GM23338 (cell line): ENCODE measurements at regions not wholly inside any gene's neighbourhood (a gene's known extent, or its start where the extent isn't known, plus 50 kb on each side); places are given as distances from the start of the nearest gene placed in this dataset.

Experiments
- EZH2phosphoT487 ChIP-seq: fragments of 200-600 bp; sonication (generic); IDR thresholded peaks from one replicate; pipeline ENCODE4 v1.8.1; 2018; ENCODE audit warnings: antibody characterized with exemption; ENCODE audit not compliant: unreplicated experiment
- POLR2AphosphoS5 ChIP-seq: IDR thresholded peaks from 2 replicates; pipeline ENCODE4 v1.6.1; 2016; ENCODE audit warnings: antibody characterized with exemption, low read depth
- TF ChIP-seq, protein P1 (sequence below), 2 experiments: fragments of 200-600 bp in 1 of 2; sonication (generic) in 1 of 2; conservative IDR thresholded peaks; 2 replicates each; pipeline versions ENCODE4 v1.5.1 to v1.6.1; 2016 to 2017; ENCODE audit warnings: antibody characterized with exemption in 2 of 2, low read depth in 2 of 2, mild to moderate bottlenecking in 2 of 2, moderate library complexity in 1 of 2
- TF ChIP-seq, protein P2 (sequence below): IDR thresholded peaks from 2 replicates; pipeline ENCODE4 v1.6.1; 2016; ENCODE audit warnings: antibody characterized with exemption

DNA sequence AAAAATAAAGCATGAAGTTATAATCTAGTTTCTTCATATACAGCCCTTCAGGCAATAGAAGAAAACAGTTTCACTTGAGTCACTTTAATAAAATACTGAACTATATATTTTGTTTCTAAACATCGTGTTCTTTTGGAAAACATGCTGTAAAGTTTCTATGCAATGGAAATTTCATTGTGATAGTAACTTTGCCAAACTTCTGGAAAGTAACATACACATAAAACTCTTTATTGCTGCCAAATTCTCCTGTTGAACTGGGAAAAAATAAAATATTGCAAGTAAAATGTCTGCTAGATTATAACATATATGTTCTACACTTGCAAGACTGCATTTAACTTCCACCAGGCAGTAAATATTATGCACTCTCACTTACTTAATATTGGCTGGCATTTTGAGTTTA, 635.4 kb downstream of the SPRY1 start:
- TF ChIP-seq, protein P1, sequence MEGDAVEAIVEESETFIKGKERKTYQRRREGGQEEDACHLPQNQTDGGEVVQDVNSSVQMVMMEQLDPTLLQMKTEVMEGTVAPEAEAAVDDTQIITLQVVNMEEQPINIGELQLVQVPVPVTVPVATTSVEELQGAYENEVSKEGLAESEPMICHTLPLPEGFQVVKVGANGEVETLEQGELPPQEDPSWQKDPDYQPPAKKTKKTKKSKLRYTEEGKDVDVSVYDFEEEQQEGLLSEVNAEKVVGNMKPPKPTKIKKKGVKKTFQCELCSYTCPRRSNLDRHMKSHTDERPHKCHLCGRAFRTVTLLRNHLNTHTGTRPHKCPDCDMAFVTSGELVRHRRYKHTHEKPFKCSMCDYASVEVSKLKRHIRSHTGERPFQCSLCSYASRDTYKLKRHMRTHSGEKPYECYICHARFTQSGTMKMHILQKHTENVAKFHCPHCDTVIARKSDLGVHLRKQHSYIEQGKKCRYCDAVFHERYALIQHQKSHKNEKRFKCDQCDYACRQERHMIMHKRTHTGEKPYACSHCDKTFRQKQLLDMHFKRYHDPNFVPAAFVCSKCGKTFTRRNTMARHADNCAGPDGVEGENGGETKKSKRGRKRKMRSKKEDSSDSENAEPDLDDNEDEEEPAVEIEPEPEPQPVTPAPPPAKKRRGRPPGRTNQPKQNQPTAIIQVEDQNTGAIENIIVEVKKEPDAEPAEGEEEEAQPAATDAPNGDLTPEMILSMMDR (conservative IDR thresholded peaks at IDR 0.05; ENCODE audit: low read depth in 2 of 2), result no peak
- TF ChIP-seq POLR2AphosphoS5 (no peak), EZH2phosphoT487 (no peak)
- TF ChIP-seq, protein P2, sequence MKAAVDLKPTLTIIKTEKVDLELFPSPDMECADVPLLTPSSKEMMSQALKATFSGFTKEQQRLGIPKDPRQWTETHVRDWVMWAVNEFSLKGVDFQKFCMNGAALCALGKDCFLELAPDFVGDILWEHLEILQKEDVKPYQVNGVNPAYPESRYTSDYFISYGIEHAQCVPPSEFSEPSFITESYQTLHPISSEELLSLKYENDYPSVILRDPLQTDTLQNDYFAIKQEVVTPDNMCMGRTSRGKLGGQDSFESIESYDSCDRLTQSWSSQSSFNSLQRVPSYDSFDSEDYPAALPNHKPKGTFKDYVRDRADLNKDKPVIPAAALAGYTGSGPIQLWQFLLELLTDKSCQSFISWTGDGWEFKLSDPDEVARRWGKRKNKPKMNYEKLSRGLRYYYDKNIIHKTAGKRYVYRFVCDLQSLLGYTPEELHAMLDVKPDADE, result no peak
